SK-N-SH treated with all-trans-retinoic acid at 6 μM for 48 hours (cell line): ENCODE measurements at regions not wholly inside any gene's neighbourhood (a gene's known extent, or its start where the extent isn't known, plus 50 kb on each side); places are given as distances from the start of the nearest gene placed in this dataset.
A peak's percentile ranks its signal among the peaks of the same experiment; 100 is the strongest.

Source experiments
- ATAC-seq: fragments of 200-7000 bp; cut with Tn5 transposase; 3 replicates; pipeline ENCODE4 v1.9.1; 2020; ENCODE audit warnings: mild to moderate bottlenecking, moderate library complexity
- ARNTL ChIP-seq: fragments of 450-650 bp; formaldehyde crosslinking; IDR thresholded peaks from 2 replicates; pipeline ENCODE4 v1.5.0; 2020; ENCODE audit warnings: low read depth, mild to moderate bottlenecking, moderate library complexity, borderline replicate concordance
- BACH2 ChIP-seq: fragments of 250-450 bp; sonication (Bioruptor Pico); IDR thresholded peaks from 2 replicates; pipeline ENCODE4 v1.9.0; 2021; ENCODE audit warnings: mild to moderate bottlenecking, borderline replicate concordance
- CSDC2 ChIP-seq: fragments of 250-450 bp; sonication (Bioruptor Pico); IDR thresholded peaks from 2 replicates; pipeline ENCODE4 v1.5.0; 2020; ENCODE audit warnings: mild to moderate bottlenecking, moderate library complexity
- CSRNP3 ChIP-seq: fragments of 250-450 bp; sonication (Bioruptor Pico); IDR thresholded peaks from 2 replicates; pipeline ENCODE4 v1.5.1; 2021; ENCODE audit warnings: mild to moderate bottlenecking, moderate library complexity
- ESRRG ChIP-seq: fragments of 250-450 bp; sonication (Bioruptor Pico); IDR thresholded peaks from 2 replicates; pipeline ENCODE4 v1.6.1; 2021; ENCODE audit warnings: mild to moderate bottlenecking
- GLIS3 ChIP-seq: fragments of 250-450 bp; sonication (Bioruptor Pico); IDR thresholded peaks from 2 replicates; pipeline ENCODE4 v1.5.0; 2020; ENCODE audit warnings: mild to moderate bottlenecking, moderate library complexity
- ISL1 ChIP-seq: fragments of 250-450 bp; sonication (Bioruptor Pico); IDR thresholded peaks from 2 replicates; pipeline ENCODE4 v2.1.2; 2022; ENCODE audit warnings: mild to moderate bottlenecking, moderate library complexity
- OSR1 ChIP-seq: fragments of 250-450 bp; sonication (Bioruptor Pico); IDR thresholded peaks from 2 replicates; pipeline ENCODE4 v1.8.0; 2022; ENCODE audit warnings: moderate library complexity, mild to moderate bottlenecking, inconsistent platforms
- PPARA ChIP-seq: fragments of 250-450 bp; sonication (Bioruptor Pico); IDR thresholded peaks from 2 replicates; pipeline ENCODE4 v1.5.0; 2020; ENCODE audit warnings: mild to moderate bottlenecking, borderline replicate concordance
- RARB ChIP-seq: fragments of 250-450 bp; sonication (Bioruptor Pico); IDR thresholded peaks from 2 replicates; pipeline ENCODE4 v1.8.0; 2021; ENCODE audit warnings: mild to moderate bottlenecking, moderate library complexity
- SNAI2 ChIP-seq: fragments of 250-450 bp; sonication (Bioruptor Pico); IDR thresholded peaks from 2 replicates; pipeline ENCODE4 v1.5.0; 2020; ENCODE audit warnings: mild to moderate bottlenecking, moderate library complexity
- TCF4 ChIP-seq: fragments of 250-450 bp; sonication (Bioruptor Pico); IDR thresholded peaks from 2 replicates; pipeline ENCODE4 v1.8.0; 2021; ENCODE audit warnings: mild to moderate bottlenecking, moderate library complexity, borderline replicate concordance
- TOX ChIP-seq: fragments of 250-450 bp; sonication (Bioruptor Pico); IDR thresholded peaks from 2 replicates; pipeline ENCODE4 v1.8.0; 2021; ENCODE audit warnings: mild to moderate bottlenecking, moderate library complexity, borderline replicate concordance
- ZC3H10 ChIP-seq: fragments of 250-450 bp; sonication (Bioruptor Pico); IDR thresholded peaks from 2 replicates; pipeline ENCODE4 v1.5.1; 2021; ENCODE audit warnings: mild to moderate bottlenecking, moderate library complexity
- ZFP3 ChIP-seq: fragments of 250-450 bp; sonication (Bioruptor Pico); IDR thresholded peaks from 2 replicates; pipeline ENCODE4 v1.5.0; 2020; ENCODE audit warnings: mild to moderate bottlenecking, moderate library complexity
- ZFP30 ChIP-seq: fragments of 450-650 bp; formaldehyde crosslinking; IDR thresholded peaks from 2 replicates; pipeline ENCODE4 v1.5.0; 2022; ENCODE audit warnings: mild to moderate bottlenecking, moderate library complexity
- ZNF8 ChIP-seq: fragments of 450-650 bp; formaldehyde crosslinking; IDR thresholded peaks from 2 replicates; pipeline ENCODE4 v1.5.0; 2020; ENCODE audit warnings: mild to moderate bottlenecking, moderate library complexity
- TF ChIP-seq, protein P1 (sequence below): fragments of 250-450 bp; sonication (Bioruptor Pico); IDR thresholded peaks from 2 replicates; pipeline ENCODE4 v1.5.1; 2020; ENCODE audit warnings: low read depth, mild to moderate bottlenecking, moderate library complexity
- TF ChIP-seq, protein P2 (sequence below): fragments of 250-450 bp; sonication (Bioruptor Pico); IDR thresholded peaks from 2 replicates; pipeline ENCODE4 v1.5.0; 2020; ENCODE audit warnings: mild to moderate bottlenecking, moderate library complexity
- TF ChIP-seq, protein P3 (sequence below): fragments of 250-450 bp; sonication (Bioruptor Pico); IDR thresholded peaks from 2 replicates; pipeline ENCODE4 v1.8.0; 2021; ENCODE audit warnings: low read depth, mild to moderate bottlenecking, moderate library complexity, borderline replicate concordance

GRCh38 chr5:33272288-33272687 is 168.5 kb upstream of the TARS1 start:
- TF ChIP-seq, protein P1, sequence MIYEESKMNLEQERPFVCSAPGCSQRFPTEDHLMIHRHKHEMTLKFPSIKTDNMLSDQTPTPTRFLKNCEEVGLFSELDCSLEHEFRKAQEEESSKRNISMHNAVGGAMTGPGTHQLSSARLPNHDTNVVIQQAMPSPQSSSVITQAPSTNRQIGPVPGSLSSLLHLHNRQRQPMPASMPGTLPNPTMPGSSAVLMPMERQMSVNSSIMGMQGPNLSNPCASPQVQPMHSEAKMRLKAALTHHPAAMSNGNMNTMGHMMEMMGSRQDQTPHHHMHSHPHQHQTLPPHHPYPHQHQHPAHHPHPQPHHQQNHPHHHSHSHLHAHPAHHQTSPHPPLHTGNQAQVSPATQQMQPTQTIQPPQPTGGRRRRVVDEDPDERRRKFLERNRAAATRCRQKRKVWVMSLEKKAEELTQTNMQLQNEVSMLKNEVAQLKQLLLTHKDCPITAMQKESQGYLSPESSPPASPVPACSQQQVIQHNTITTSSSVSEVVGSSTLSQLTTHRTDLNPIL, result no peak
- TF ChIP-seq PPARA (CRISPR knock-in tag), result no peak
- no peak for TF ChIP-seq RARB
- TF ChIP-seq BACH2, result no peak
- TF ChIP-seq ZC3H10, result no peak
- no peak for TF ChIP-seq OSR1 (CRISPR knock-in tag)
- TF ChIP-seq TCF4 (CRISPR knock-in tag), result no peak
- TF ChIP-seq, protein P2, sequence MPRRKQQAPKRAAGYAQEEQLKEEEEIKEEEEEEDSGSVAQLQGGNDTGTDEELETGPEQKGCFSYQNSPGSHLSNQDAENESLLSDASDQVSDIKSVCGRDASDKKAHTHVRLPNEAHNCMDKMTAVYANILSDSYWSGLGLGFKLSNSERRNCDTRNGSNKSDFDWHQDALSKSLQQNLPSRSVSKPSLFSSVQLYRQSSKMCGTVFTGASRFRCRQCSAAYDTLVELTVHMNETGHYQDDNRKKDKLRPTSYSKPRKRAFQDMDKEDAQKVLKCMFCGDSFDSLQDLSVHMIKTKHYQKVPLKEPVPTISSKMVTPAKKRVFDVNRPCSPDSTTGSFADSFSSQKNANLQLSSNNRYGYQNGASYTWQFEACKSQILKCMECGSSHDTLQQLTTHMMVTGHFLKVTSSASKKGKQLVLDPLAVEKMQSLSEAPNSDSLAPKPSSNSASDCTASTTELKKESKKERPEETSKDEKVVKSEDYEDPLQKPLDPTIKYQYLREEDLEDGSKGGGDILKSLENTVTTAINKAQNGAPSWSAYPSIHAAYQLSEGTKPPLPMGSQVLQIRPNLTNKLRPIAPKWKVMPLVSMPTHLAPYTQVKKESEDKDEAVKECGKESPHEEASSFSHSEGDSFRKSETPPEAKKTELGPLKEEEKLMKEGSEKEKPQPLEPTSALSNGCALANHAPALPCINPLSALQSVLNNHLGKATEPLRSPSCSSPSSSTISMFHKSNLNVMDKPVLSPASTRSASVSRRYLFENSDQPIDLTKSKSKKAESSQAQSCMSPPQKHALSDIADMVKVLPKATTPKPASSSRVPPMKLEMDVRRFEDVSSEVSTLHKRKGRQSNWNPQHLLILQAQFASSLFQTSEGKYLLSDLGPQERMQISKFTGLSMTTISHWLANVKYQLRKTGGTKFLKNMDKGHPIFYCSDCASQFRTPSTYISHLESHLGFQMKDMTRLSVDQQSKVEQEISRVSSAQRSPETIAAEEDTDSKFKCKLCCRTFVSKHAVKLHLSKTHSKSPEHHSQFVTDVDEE, result no peak
- TF ChIP-seq ISL1 (CRISPR knock-in tag), result 0 out of 2 replicates have a peak, but pooled peaks have one; percentile 27
- TF ChIP-seq CSDC2, result no peak
- TF ChIP-seq ZFP30 (CRISPR knock-in tag), result no peak
- TF ChIP-seq ZNF8 (CRISPR knock-in tag), result no peak
- peak; percentile 73; the same call in 1 of the 2 replicates for TF ChIP-seq TOX (CRISPR knock-in tag)

GRCh38 chr5:33273985-33274384 is 166.8 kb upstream of the TARS1 start:
- TF ChIP-seq ZNF8 (CRISPR knock-in tag) (no peak), ZFP3 (CRISPR knock-in tag) (no peak)
- TF ChIP-seq, protein P2, result no peak
- ATAC-seq, result no peak

More at GRCh38 chr5:33272288-33272687, 168.5 kb upstream of the TARS1 start:
- ATAC-seq, result peak; percentile 88

GRCh38 chr5:33275391-33275790 is 165.4 kb upstream of the TARS1 start:
- TF ChIP-seq CSRNP3 (no peak), GLIS3 (CRISPR knock-in tag) (no peak), ARNTL (CRISPR knock-in tag) (no peak), ZNF8 (CRISPR knock-in tag) (no peak), TCF4 (CRISPR knock-in tag) (no peak), ZFP3 (CRISPR knock-in tag) (no peak), CSDC2 (no peak), PPARA (CRISPR knock-in tag) (no peak), SNAI2 (CRISPR knock-in tag) (no peak), ISL1 (CRISPR knock-in tag) (no peak)
- no peak for ATAC-seq

DNA sequence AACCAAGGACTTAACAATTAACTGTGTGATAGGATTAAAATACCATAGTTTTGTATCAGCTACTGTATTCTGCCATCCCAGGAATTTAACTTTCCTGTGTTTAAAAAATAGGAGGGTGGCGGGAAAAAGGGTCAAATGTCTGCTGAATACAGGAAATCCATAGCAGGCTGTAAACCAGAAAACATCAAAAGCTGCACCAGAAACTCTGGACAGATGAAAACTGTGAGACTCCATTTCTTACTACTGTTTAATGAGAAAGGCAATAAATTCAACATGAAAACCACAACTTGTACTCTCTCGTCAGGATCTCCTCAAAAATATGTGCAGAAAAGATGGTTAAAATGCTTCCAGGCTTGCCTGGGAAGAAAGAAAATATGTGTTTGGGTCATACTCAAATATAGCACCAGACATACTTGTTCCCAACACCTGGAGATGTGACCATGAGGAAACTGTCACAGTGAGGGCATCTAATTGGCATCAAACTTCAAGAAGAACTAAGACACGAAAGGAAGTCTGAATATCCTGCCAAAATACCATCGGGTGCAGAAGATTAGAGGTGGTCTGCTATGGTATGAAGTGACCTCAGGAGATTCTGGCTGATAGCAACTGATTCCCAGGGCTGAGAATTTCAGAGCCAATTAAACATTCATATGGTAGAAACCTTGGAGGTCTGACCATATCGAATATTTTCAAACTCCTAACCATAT is 164.7 kb upstream of the TARS1 start:
- peak; percentile 48 for ATAC-seq
- TF ChIP-seq, protein P1, result no peak
- TF ChIP-seq ARNTL (CRISPR knock-in tag) (no peak), RARB (no peak), ISL1 (CRISPR knock-in tag) (no peak), ZNF8 (CRISPR knock-in tag) (no peak), ESRRG (CRISPR knock-in tag) (no peak), PPARA (CRISPR knock-in tag) (no peak), CSDC2 (no peak)
- TF ChIP-seq, protein P3, sequence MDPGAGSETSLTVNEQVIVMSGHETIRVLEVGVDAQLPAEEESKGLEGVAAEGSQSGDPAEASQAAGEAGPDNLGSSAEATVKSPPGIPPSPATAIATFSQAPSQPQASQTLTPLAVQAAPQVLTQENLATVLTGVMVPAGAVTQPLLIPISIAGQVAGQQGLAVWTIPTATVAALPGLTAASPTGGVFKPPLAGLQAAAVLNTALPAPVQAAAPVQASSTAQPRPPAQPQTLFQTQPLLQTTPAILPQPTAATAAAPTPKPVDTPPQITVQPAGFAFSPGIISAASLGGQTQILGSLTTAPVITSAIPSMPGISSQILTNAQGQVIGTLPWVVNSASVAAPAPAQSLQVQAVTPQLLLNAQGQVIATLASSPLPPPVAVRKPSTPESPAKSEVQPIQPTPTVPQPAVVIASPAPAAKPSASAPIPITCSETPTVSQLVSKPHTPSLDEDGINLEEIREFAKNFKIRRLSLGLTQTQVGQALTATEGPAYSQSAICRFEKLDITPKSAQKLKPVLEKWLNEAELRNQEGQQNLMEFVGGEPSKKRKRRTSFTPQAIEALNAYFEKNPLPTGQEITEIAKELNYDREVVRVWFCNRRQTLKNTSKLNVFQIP (CRISPR knock-in tag), result no peak
- TF ChIP-seq, protein P2, result no peak
